BLaER1 (cell line): ENCODE measurements at regions not wholly inside any gene's neighbourhood (a gene's known extent, or its start where the extent isn't known, plus 50 kb on each side); places are given as distances from the start of the nearest gene placed in this dataset.
A peak's percentile ranks its signal among the peaks of the same experiment; 100 is the strongest.

Experiments
- H3K27ac ChIP-seq: shearing (Covaris generic); formaldehyde crosslinking; 2 replicates; pipeline ENCODE4 v1.8.1; 2022
- H3K27me3 ChIP-seq: shearing (Covaris generic); formaldehyde crosslinking; 2 replicates; pipeline ENCODE4 v1.8.1; 2022
- H3K36me3 ChIP-seq: shearing (Covaris generic); formaldehyde crosslinking; 2 replicates; pipeline ENCODE4 v1.8.1; 2022
- H3K4me1 ChIP-seq: shearing (Covaris generic); formaldehyde crosslinking; 2 replicates; pipeline ENCODE4 v1.8.1; 2022
- H3K4me2 ChIP-seq: shearing (Covaris generic); formaldehyde crosslinking; 2 replicates; pipeline ENCODE4 v1.8.1; 2022
- H3K4me3 ChIP-seq: shearing (Covaris generic); formaldehyde crosslinking; 2 replicates; pipeline ENCODE4 v1.8.1; 2022
- H3K9ac ChIP-seq: shearing (Covaris generic); formaldehyde crosslinking; 2 replicates; pipeline ENCODE4 v1.8.1; 2022
- H3K9me3 ChIP-seq: shearing (Covaris generic); formaldehyde crosslinking; 2 replicates; pipeline ENCODE4 v1.8.1; 2022
- H4K20me1 ChIP-seq: shearing (Covaris generic); formaldehyde crosslinking; 2 replicates; pipeline ENCODE4 v1.8.1; 2022
- Cebpa-rat ChIP-seq: shearing (Covaris generic); IDR thresholded peaks from 2 replicates; pipeline ENCODE4 v1.8.1; 2022

DNA sequence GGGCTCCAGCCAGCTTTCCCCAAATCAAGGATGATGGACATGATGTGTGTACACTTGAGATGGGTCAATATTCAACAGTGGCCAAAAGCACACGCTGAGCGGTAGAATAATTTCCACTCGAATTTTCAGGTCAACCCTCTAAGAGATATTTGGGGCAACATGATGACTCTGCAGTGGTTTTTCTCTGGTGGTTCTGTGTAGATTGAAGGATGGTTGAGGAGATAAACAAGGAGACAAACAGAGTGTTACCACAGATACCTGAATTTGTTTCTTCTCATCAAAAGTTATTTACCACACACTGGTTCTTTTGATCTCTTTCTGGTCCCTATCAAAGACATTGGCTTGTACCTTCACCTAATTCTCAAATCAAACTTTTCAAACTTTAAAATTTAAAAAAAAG is 242.0 kb downstream of the ETS1 start:
- H3K4me3 ChIP-seq: no peak overlapping the region
- no peaks in the 10 kb centered on the region for H3K36me3 ChIP-seq
- no peaks in the 10 kb centered on the region for H4K20me1 ChIP-seq
- no peaks in the 10 kb centered on the region for H3K27me3 ChIP-seq
- no peak overlapping the region for H3K4me2 ChIP-seq
- no peaks in the 10 kb centered on the region for H3K9me3 ChIP-seq
- no peak for TF ChIP-seq Cebpa-rat
- H3K27ac ChIP-seq: no peak overlapping the region
- H3K9ac ChIP-seq: no peak overlapping the region
- H3K4me1 ChIP-seq: peaks cover 39% of the 10 kb centered on the region

DNA sequence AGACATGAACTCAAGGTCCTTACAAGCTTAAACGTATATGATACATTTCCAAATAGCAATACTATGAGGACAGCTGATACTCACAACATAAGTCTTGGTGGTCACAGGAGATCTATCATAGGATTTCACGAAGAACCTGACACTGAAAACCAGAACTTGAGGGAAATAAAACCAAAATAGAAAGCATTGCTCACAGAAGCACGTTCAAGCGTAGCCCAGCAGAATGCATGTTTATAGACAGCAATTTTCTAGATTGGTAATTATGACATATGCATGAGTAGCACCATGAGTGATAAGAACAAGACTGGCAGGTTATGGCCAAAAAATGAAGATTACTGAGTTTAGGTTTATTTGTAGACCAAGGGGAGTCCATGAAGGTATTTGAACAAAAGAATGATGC is 243.5 kb downstream of the ETS1 start:
- TF ChIP-seq Cebpa-rat: no peak
- Histone ChIP-seq H3K27ac (peak overlapping the region; percentile 71; the same call in 1 of the 2 replicates), H3K27me3 (no peaks in the 10 kb centered on the region), H4K20me1 (no peaks in the 10 kb centered on the region), H3K4me3 (no peak overlapping the region), H3K36me3 (no peaks in the 10 kb centered on the region), H3K4me2 (peak overlapping the region; percentile 74; the same call in 1 of the 2 replicates), H3K9me3 (no peaks in the 10 kb centered on the region), H3K9ac (no peak overlapping the region), H3K4me1 (peaks cover 39% of the 10 kb centered on the region)

DNA sequence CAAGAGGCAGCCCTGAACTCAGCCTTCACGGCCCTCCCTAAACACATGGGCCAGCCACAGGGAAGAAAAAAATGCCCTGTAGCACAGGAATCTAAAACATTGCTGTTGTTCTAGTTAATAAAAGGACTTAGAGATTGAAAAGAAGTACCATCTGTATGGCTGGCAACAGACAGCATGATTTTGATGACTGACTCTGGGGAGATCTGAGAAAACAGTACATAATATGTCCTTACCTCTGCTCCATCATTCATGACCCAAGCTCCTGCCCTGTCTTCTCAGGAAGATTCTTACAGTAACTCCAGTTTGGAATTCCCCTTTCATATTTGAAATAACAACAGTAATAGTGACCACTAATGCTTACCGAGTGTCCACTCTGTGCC is 244.2 kb downstream of the ETS1 start:
- Histone ChIP-seq H3K4me1 (peaks cover 39% of the 10 kb centered on the region), H3K36me3 (no peaks in the 10 kb centered on the region), H3K27me3 (no peaks in the 10 kb centered on the region), H3K4me3 (no peak overlapping the region), H3K9me3 (no peaks in the 10 kb centered on the region), H3K27ac (peak overlapping the region; percentile 71), H4K20me1 (no peaks in the 10 kb centered on the region), H3K9ac (no peak overlapping the region), H3K4me2 (peak overlapping the region; percentile 74)
- TF ChIP-seq Cebpa-rat: no peak

DNA sequence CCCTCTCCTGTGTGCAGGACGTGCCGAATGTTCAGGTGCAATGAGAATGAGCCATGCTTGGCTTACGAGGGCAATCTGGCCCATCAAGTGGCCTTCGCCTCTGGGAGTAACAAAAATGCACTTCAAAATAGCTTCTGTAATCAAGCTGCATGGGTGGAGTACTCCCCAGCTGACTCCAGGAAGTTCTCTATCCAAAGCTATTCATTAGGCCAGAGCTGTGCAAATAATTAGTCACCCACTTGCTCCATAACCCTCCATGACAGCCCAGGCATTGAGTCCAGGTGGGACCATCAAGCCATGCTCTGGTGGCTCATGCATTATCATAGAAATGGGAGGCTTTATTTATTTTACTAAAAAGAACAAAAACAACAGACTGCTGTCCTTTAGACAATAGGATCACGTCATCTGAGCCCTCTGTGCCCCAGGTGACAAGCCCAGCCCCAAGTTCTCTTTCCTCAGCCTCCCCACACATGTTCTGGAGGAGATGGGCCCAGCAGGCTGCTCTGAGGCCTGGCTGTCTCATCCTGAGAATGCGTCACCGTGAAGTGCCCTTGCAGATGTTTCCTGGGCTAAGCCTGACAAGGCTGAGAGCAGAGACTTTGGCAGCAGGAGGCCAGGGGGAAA is 244.7 kb downstream of the ETS1 start:
- TF ChIP-seq Cebpa-rat: no peak
- Histone ChIP-seq H3K4me2 (peak overlapping the region; percentile 74), H3K4me3 (no peak overlapping the region), H4K20me1 (no peaks in the 10 kb centered on the region), H3K4me1 (peaks cover 39% of the 10 kb centered on the region), H3K9ac (no peak overlapping the region; the same call in 1 of the 2 replicates), H3K27me3 (no peaks in the 10 kb centered on the region), H3K9me3 (no peaks in the 10 kb centered on the region), H3K36me3 (no peaks in the 10 kb centered on the region), H3K27ac (peak overlapping the region; percentile 71)

DNA sequence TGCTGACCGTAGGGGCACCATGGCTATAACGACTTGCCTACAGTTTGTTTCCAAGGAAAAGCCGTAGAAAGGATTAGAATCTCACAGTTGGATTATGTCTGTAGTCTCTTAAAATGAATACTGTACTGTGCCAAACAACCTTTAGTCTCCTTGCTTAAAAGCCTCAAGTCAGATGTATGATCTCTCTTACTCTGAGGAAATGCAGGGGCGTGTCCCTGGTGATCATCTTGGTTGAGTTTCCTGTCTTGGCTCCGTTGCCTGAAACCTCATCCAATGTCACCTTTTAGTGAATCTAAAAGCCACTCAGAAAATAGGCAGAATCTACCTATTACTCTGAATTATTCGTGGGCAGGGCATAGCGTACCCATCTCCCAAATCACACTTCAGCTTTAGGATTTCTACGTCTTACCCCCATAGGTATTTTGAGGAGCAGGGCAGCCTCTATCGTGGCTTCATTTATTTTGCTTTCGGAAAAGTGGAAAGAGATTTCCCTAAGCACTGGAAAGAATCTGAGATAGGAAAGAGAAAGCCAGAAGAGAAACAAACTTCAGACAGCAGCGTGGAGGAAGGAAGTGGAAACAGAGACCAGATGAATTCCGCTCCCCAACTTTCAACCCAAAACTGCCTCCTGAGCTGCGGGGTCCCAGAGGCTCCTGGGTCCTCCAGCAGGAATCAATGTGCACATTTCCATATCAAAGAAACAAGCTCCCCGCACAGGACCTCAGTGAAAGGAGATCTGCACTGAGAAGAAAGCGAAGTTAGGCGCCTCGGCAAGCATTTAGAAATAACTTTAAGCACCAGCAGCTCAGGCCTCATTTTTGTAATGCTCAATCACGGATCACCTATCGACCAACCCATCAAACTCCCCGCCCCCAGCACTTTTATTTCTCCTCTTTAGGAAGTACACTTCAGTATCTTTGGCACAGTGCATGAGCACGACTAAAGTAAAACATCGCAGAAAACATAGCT is 245.8 kb downstream of the ETS1 start:
- TF ChIP-seq Cebpa-rat: no peak
- Histone ChIP-seq H3K9ac (peak overlapping the region; percentile 20; the same call in 1 of the 2 replicates), H4K20me1 (no peaks in the 10 kb centered on the region), H3K27me3 (no peaks in the 10 kb centered on the region), H3K27ac (peak overlapping the region; percentile 71), H3K9me3 (no peaks in the 10 kb centered on the region), H3K4me1 (peaks cover 39% of the 10 kb centered on the region), H3K36me3 (no peaks in the 10 kb centered on the region), H3K4me2 (peak overlapping the region; percentile 74), H3K4me3 (no peak overlapping the region)

DNA sequence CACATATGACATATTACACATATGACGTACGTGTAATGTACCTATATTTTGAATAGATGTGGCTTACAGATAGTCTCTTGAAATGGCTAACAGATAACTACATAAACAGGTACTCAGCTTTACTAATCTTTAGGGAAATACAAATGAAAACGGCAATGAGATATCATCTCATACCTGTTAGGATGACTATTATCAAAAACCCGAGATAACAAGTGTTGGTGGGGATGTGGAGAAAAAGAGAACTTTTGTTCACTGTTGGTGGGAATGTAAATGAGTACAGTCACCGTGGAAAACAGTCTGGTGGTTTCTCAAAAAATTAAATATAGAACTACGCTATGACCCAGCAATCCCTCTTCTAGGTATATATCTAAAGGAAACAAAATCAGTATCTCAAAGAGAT is 247.6 kb downstream of the ETS1 start:
- Histone ChIP-seq H3K9me3 (no peaks in the 10 kb centered on the region), H3K27me3 (no peaks in the 10 kb centered on the region), H3K4me1 (peaks cover 39% of the 10 kb centered on the region), H3K36me3 (no peaks in the 10 kb centered on the region), H3K4me3 (no peak overlapping the region), H3K27ac (no peak overlapping the region), H3K4me2 (no peak overlapping the region), H3K9ac (no peak overlapping the region), H4K20me1 (no peaks in the 10 kb centered on the region)
- TF ChIP-seq Cebpa-rat: no peak

DNA sequence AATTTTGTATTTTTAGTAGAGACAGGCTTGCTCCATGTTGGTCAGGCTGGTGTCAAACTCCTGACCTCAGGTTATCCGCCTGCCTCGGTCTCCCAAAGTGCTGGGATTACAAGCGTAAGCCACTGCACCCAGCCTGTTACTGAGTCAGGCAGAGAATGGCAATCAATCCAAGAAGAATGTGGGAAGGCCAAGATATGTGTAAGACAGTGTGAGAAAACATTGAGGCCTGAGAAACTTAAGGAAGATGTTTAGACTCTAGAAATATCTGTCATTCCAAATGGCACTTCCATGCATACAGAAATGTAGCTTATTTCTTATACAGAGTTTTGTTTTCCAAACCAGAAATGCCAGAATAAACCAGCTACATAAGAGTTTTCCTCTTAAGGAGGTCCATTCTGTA is 248.5 kb downstream of the ETS1 start:
- no peak overlapping the region for H3K4me3 ChIP-seq
- no peaks in the 10 kb centered on the region for H3K36me3 ChIP-seq
- H3K9ac ChIP-seq: no peak overlapping the region
- H3K9me3 ChIP-seq: no peaks in the 10 kb centered on the region
- no peak overlapping the region for H3K27ac ChIP-seq
- no peaks in the 10 kb centered on the region for H4K20me1 ChIP-seq
- peaks cover 34% of the 10 kb centered on the region for H3K4me1 ChIP-seq
- H3K4me2 ChIP-seq: no peak overlapping the region
- no peak for TF ChIP-seq Cebpa-rat
- no peaks in the 10 kb centered on the region for H3K27me3 ChIP-seq

DNA sequence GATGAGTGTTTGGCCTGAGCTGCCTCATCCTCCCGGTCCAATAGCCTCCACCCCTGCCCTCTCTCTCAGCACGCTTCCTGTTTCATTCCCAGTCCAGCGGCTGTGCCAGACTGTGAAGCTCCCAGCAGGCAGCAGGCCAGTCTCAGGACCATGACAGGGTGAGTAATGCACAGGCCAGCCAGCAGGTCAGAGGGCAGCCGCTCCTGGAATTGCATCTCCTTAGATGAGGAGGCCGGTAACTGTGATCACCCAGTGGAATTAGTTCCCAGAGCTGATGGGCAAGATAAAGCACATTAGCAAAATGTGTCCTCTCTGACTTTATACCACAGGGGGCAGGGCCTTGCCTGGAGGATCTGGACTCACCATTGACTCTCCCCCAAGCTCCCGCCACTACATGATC is 251.2 kb downstream of the ETS1 start:
- Histone ChIP-seq H3K9ac (no peak overlapping the region), H3K9me3 (no peaks in the 10 kb centered on the region), H3K4me3 (no peak overlapping the region), H3K27me3 (no peaks in the 10 kb centered on the region), H3K27ac (no peak overlapping the region), H4K20me1 (no peaks in the 10 kb centered on the region), H3K36me3 (no peaks in the 10 kb centered on the region), H3K4me2 (no peak overlapping the region), H3K4me1 (peaks cover 16% of the 10 kb centered on the region)
- no peak for TF ChIP-seq Cebpa-rat

DNA sequence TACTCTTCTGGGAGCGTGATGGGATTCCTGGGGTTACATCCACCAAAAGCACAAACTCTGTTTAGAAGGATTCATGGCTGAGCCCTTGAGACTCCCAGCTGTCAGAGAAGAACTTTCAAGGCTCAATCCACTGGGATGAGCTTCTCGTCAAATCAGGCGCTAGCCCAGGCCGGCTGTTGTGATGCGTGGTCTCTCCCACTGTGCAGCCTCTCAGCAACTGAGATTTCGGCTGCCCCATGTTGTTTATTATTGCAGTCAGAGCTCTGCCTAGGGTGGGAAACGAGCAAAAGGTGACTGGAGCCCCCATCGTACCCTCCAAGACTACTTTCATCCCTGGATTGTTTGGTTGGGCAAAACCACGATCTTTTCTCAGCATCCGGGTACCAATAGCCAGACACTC is 251.6 kb downstream of the ETS1 start:
- H3K9ac ChIP-seq: no peak overlapping the region
- no peaks in the 10 kb centered on the region for H3K36me3 ChIP-seq
- no peak overlapping the region for H3K27ac ChIP-seq
- TF ChIP-seq Cebpa-rat: no peak
- H3K4me2 ChIP-seq: no peak overlapping the region
- peaks cover 16% of the 10 kb centered on the region for H3K4me1 ChIP-seq
- H3K9me3 ChIP-seq: no peaks in the 10 kb centered on the region
- no peaks in the 10 kb centered on the region for H3K27me3 ChIP-seq
- no peaks in the 10 kb centered on the region for H4K20me1 ChIP-seq
- H3K4me3 ChIP-seq: no peak overlapping the region

DNA sequence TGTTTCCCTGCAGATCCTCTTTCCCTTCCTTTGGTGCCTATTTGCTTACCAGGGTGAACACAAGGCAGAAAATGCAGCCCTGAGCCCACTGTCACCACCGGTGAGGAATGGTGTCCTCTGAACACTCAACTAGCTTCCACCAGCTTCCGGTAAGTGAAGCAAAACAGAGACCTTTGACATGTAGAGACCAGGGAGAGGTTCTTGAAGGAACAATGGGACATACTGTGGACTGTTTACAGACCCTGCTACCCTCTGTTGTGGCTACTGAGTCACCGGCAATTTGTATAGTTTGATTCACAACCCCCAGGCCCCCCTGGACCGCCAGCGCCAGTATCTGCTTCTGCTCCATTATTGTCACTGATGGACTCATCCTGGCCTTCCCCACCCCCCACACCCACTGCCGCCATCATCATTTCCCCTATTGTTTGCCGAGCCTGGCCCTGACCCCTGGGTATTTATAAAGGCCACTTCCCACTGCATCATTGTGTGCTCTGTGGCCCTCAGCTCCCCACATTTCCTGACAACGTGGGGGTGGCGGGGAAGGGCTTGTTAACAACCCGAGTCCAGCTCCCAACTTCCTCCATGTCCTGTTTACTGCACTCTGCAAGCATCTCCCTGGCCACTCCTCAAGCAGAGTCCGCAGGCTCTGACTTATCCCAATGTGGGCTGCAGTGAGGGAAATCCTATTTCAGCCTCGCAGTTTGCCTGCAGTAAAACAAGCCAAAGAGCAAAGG is 252.9 kb downstream of the ETS1 start:
- H3K9me3 ChIP-seq: no peaks in the 10 kb centered on the region
- no peak overlapping the region for H3K27ac ChIP-seq
- H3K27me3 ChIP-seq: no peaks in the 10 kb centered on the region
- no peaks in the 10 kb centered on the region for H3K36me3 ChIP-seq
- H3K4me1 ChIP-seq: peaks cover 24% of the 10 kb centered on the region
- H3K9ac ChIP-seq: no peak overlapping the region
- H4K20me1 ChIP-seq: no peaks in the 10 kb centered on the region
- no peak overlapping the region for H3K4me2 ChIP-seq
- H3K4me3 ChIP-seq: no peak overlapping the region
- TF ChIP-seq Cebpa-rat: no peak
